KMS-11 (cell line): ENCODE measurements at regions not wholly inside any gene's neighbourhood (a gene's known extent, or its start where the extent isn't known, plus 50 kb on each side); places are given as distances from the start of the nearest gene placed in this dataset.

Source experiments
- H2AFZ ChIP-seq: fragments of 200-600 bp; sonication (generic); 2 replicates; pipeline ENCODE4 v1.6.1; 2016; ENCODE audit warnings: antibody characterized with exemption, mixed run types, low read depth
- H3K27ac ChIP-seq: fragments of 200-600 bp; sonication (generic); 2 replicates; pipeline ENCODE4 v1.6.1; 2016; ENCODE audit warnings: mild to moderate bottlenecking, mixed run types
- H3K27me3 ChIP-seq: fragments of 200-600 bp; sonication (generic); 2 replicates; pipeline ENCODE4 v1.6.1; 2017; ENCODE audit warnings: mild to moderate bottlenecking, low read depth, mixed run types, moderate library complexity; ENCODE audit not compliant: insufficient read depth
- H3K36me3 ChIP-seq: fragments of 200-600 bp; sonication (generic); 2 replicates; pipeline ENCODE4 v1.6.1; 2017; ENCODE audit warnings: mild to moderate bottlenecking, mixed run types; ENCODE audit not compliant: insufficient read depth
- H3K4me1 ChIP-seq: fragments of 200-600 bp; sonication (generic); 2 replicates; pipeline ENCODE4 v1.6.1; 2016; ENCODE audit warnings: mild to moderate bottlenecking, low read depth, mixed run types; ENCODE audit not compliant: poor library complexity, severe bottlenecking
- H3K4me2 ChIP-seq: fragments of 200-600 bp; sonication (generic); 2 replicates; pipeline ENCODE4 v1.7.0; 2016; ENCODE audit warnings: mild to moderate bottlenecking, mixed run types
- H3K4me3 ChIP-seq: fragments of 200-600 bp; sonication (generic); IDR thresholded peaks from 2 replicates; pipeline ENCODE4 v1.6.1; 2017; ENCODE audit warnings: low read depth, low read length, mixed read lengths; ENCODE audit not compliant: insufficient read depth
- H3K79me2 ChIP-seq: fragments of 200-600 bp; sonication (generic); 2 replicates; pipeline ENCODE4 v1.6.1; 2016; ENCODE audit warnings: low read depth, mixed run types; ENCODE audit not compliant: insufficient read depth
- H3K9ac ChIP-seq: fragments of 200-600 bp; sonication (generic); 2 replicates; pipeline ENCODE4 v1.6.1; 2016; ENCODE audit warnings: mild to moderate bottlenecking, mixed run types
- H4K20me1 ChIP-seq: fragments of 200-600 bp; sonication (generic); 2 replicates; pipeline ENCODE4 v1.6.1; 2016; ENCODE audit warnings: mild to moderate bottlenecking, mixed run types; ENCODE audit not compliant: insufficient read depth
- CTCF ChIP-seq: fragments of 200-600 bp; sonication (generic); conservative IDR thresholded peaks from 2 replicates; pipeline ENCODE4 v1.6.1; 2017; ENCODE audit warnings: low read depth, mild to moderate bottlenecking, antibody characterized with exemption, low read length, moderate library complexity, mixed read lengths

GRCh38 chr5:112656451-112656850 lies 81.2 kb upstream of the APC start:
- no peak for TF ChIP-seq CTCF
- H3K27ac ChIP-seq: no peak overlapping the region
- no peak overlapping the region for H2AFZ ChIP-seq
- H3K4me1 ChIP-seq: no peaks in the 10 kb centered on the region
- H4K20me1 ChIP-seq: no peaks in the 10 kb centered on the region
- no peaks in the 10 kb centered on the region for H3K79me2 ChIP-seq
- no peaks in the 10 kb centered on the region for H3K27me3 ChIP-seq
- no peak overlapping the region for H3K4me2 ChIP-seq
- no peak overlapping the region for H3K4me3 ChIP-seq
- no peaks in the 10 kb centered on the region for H3K36me3 ChIP-seq
- no peak overlapping the region for H3K9ac ChIP-seq

GRCh38 chr5:112657804-112658203 lies 79.9 kb upstream of the APC start:
- Histone ChIP-seq H3K9ac (no peak overlapping the region), H3K4me2 (no peak overlapping the region), H3K27me3 (no peaks in the 10 kb centered on the region), H2AFZ (no peak overlapping the region), H3K4me3 (no peak overlapping the region), H3K79me2 (no peaks in the 10 kb centered on the region), H3K4me1 (no peaks in the 10 kb centered on the region), H3K27ac (no peak overlapping the region), H3K36me3 (no peaks in the 10 kb centered on the region), H4K20me1 (no peaks in the 10 kb centered on the region)
- TF ChIP-seq CTCF: no peak

- Histone ChIP-seq H3K79me2 (no peaks in the 10 kb centered on the region), H3K27ac (no peak overlapping the region), H3K27me3 (no peaks in the 10 kb centered on the region), H3K36me3 (no peaks in the 10 kb centered on the region), H3K4me3 (no peak overlapping the region), H4K20me1 (no peaks in the 10 kb centered on the region), H3K4me2 (no peak overlapping the region), H2AFZ (no peak overlapping the region), H3K9ac (no peak overlapping the region), H3K4me1 (no peaks in the 10 kb centered on the region)
- TF ChIP-seq CTCF: no peak
These were observed 77.3 kb upstream of the APC start for GRCh38 chr5:112660359-112660758.

- H3K4me2 ChIP-seq: no peak overlapping the region
- no peaks in the 10 kb centered on the region for H3K36me3 ChIP-seq
- no peaks in the 10 kb centered on the region for H4K20me1 ChIP-seq
- H3K4me3 ChIP-seq: no peak overlapping the region
- no peak overlapping the region for H2AFZ ChIP-seq
- no peaks in the 10 kb centered on the region for H3K27me3 ChIP-seq
- TF ChIP-seq CTCF: no peak
- no peaks in the 10 kb centered on the region for H3K4me1 ChIP-seq
- H3K9ac ChIP-seq: no peak overlapping the region
- no peaks in the 10 kb centered on the region for H3K79me2 ChIP-seq
- no peak overlapping the region for H3K27ac ChIP-seq
These were observed 74.5 kb upstream of the APC start for GRCh38 chr5:112663146-112663545.

- Histone ChIP-seq H3K36me3 (no peaks in the 10 kb centered on the region), H3K4me1 (no peaks in the 10 kb centered on the region), H2AFZ (no peak overlapping the region), H3K4me3 (no peak overlapping the region), H3K79me2 (no peaks in the 10 kb centered on the region), H3K27me3 (no peaks in the 10 kb centered on the region), H3K27ac (no peak overlapping the region), H4K20me1 (no peaks in the 10 kb centered on the region), H3K9ac (no peak overlapping the region), H3K4me2 (no peak overlapping the region)
- no peak for TF ChIP-seq CTCF
These were observed 69.7 kb upstream of the APC start for GRCh38 chr5:112668016-112668415.
